Left hindlimb (tissue), 1 donor: ENCODE measurements at regions not wholly inside any gene's neighbourhood (a gene's known extent, or its start where the extent isn't known, plus 50 kb on each side); places are given as distances from the start of the nearest gene placed in this dataset.

Source experiments
- DNase-seq: peaks from one replicate; pipeline ENCODE4 v3.0.0-alpha.2; 2018

DNA sequence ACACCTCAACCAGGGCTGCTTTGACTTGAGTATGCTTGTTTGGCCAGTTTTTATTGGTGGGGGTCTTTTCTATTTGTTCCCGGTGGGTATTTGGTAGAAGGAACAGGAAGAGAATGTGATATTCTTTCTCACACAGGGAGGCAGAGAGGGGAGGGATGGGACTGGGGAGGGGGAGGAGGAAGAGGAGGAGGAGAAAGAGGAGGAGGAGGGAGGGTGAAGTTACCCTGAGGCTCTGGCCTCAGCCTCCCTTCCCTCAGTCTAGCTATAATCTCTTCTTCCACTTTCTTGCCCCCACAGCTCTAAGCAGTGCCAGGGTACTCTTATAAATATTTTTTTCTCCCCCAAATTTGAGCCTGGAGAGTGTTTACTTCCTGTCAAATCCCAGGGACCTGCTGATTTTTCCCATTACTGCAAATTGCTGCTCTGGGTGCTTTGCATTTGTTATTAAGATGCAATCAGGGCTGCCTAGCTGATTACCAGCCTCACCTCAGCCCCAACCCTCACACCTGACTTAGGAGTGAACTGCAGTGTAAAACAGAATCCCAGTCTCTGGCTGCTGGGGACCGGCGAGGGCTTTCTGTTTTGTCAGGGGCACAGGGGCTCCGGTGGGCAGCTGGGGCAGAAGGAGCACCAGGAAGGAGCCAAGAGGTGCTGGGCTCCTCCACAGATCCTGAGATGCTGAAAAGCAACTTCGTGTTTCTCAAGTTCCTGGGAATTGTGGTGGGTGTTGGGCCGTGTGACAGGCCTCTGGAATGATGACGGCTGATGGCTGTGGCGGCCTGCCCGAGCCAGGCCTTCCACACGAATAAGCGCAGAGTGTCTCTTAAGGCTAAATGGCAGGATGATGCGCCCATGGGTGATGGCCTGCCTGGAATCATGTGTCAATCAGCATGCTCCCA is 141.4 kb downstream of the CD83 start:
- DNase-seq = no peak

DNA sequence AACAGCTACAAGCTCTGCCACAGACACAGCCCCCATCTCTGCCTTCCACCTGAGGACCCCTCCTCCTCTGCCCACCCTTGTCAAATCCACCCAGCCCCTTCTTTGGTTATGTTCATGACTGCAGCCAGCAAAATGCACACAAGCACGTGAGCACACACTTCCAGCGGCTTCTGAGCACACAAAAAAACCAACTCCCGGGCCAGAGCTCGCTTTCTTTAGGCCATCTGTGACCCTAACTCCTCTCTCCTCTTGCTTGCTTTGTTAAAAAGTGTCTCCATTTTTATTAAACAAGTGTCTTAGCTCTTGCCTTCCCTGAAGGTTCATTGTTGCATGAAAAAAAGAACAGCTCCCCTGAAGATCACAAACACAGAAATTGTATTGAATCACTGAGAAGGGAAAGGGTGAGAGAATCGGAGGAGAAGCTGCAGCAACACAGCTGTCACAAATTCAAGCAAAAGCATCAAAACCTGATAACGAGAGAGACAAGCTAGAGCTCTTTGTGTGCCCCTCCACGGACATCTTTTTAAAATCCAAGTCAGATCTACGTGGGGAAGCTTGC is 142.1 kb downstream of the CD83 start:
- no peak for DNase-seq

DNA sequence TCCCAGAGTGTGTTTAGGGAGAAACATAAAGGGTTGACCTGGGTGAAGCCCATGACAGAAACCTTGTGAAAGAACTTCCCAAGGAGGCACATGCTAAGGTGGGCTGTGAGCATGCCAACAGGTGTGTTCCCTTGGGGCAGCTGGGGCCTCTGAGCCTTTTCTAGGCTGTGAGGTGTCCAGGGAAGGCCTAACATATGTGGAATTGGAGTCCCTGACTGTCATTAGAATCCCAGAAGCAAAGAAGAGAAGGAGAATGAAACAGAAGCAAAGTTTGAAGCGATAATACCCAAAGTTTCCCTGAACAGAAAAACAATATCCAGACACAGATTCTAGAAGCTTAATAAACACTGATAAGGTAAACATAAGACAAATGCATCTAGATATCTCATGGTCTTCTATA is 143.3 kb downstream of the CD83 start:
- no peak for DNase-seq

DNA sequence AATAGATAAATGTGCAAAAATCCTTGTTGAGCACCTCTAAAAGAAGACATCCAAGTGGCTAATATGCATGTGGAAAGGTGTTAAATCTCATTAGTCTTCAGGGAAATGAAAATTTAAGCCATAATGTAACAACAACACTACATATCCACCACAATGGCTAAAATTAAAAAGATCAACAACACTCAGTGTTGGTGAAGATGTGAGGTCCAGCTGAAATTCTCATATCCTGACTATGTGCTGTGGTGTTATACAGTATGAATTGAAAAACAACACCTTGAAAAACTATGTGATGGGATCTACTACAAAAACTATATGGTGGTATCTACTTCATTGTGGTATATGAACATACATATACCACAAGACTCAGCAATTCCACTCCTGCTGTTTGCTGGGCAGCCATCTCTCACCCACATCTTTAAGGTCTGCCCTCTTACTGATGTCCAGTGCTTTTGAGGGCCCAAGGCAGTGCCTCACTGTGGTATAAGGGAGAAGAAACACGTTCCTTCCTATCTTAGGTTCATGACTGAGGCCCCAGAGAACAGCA is 146.4 kb downstream of the CD83 start:
- DNase-seq = no peak

DNA sequence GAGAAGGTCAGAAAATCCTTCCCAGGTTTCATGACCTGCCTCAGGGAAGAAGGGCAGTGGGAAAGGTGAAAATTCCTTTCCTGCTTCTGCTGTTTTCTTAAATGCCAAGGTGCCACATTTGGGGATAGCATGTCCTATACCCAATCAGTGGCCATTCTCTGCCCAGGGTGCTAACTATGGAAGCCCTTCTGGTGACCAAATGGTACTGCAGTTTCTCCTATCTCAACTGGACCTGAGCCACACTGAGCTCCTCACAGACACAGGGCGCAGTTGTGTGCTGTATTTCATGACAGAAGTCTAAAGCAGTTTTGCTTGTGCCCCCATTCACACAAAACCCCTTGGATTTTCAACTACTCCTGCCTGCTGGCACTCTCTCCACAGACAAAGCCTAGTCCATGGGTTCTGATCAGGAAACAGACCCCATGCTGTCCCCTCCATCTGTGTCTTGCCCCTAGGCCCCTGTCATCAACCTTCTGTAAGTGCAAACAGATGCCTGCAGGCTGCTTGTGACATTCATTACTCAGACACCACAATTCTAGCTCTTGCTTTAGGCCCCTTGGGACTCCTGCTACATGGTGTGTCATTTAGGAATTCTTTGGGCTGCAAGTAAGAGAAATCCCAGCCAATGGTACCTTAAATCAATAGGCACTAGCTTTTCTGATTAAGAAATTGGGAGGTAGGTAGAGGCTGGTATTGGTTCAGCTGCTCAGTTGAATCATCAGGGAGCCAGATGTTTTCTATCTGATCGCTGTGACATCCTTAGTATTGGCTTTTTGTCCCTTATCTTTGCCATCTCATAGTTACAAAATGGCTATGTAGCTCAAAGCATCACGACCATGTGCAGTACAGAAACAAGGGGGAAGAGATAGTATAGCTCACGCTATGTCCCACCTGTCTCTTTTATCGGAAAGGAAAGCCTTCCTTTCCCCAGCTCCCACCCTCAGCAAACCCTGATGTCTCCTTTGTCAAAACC is 147.8 kb downstream of the CD83 start:
- DNase-seq = no peak

DNA sequence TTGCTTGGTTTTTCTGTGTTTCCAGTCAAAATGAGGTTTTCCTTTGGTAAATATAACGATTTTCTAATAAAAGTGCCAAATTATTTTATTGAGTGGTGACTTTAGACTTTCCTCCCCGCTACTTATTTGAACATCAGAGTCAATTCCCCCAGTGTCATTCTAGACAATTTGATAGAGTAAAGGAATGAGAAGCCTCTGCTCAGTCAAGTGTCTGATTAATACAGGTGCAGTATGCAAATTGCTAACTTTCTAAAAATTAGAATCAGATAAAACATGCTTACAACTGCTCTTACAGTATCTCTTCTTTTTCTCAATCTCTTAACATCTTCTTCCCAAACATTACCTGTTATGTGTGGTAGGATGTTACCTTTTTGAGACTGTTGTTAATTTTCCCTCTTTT is 148.7 kb downstream of the CD83 start:
- DNase-seq = no peak

DNA sequence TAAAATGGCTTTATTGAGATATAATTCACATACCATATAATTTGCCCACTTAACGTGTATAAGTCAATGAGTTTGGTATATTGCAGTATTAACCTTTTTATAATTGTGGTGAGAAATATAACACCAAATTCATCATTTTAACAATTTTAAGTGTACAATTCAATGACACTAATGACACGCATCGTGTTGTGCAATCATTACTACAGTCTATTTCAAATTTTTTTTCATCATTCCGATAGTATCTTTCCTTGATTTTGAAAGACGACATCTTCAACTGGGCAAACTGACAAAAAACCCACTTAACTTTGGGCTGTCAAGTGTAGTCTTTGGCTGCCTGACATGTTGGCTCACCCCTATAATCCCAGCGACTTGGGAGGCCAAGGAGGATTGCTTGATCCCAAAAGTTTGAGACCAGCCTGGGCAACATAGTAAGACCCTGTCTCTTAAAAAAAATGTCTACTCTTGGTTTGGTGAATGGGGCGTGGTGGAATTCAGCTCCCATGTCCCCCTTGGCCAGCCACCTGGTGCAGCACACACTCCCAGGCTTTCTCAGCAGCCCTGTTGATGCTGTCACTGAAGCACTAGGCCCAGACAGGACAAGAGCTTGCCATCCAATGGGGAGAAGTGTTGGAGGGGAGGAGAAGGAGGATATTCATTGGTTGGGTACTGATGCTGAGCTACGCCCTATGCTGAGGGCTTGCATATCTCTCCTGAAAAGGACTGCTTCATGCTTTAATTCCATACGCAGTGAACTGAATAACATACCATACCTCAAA is 150.5 kb downstream of the CD83 start:
- no peak for DNase-seq

DNA sequence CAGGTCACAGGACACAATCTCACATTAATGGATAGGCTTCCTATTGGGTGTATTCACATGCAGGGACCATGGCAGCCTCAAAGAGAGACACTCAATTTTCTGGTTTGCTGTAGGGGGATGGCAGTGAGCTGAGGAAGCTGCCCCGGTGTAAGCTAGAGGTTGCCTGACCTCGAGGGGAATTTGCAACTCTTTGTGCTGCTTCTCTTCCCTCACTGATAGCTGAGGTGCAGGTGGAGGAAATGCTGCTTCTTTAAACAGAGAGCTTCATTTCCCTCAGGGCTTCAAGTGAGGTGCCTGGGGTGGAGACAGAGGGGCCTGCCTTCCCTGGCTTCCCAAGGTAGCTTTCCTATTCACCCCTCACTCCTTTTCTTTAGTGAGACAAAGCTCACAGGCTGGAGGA is 151.9 kb downstream of the CD83 start:
- no peak for DNase-seq

DNA sequence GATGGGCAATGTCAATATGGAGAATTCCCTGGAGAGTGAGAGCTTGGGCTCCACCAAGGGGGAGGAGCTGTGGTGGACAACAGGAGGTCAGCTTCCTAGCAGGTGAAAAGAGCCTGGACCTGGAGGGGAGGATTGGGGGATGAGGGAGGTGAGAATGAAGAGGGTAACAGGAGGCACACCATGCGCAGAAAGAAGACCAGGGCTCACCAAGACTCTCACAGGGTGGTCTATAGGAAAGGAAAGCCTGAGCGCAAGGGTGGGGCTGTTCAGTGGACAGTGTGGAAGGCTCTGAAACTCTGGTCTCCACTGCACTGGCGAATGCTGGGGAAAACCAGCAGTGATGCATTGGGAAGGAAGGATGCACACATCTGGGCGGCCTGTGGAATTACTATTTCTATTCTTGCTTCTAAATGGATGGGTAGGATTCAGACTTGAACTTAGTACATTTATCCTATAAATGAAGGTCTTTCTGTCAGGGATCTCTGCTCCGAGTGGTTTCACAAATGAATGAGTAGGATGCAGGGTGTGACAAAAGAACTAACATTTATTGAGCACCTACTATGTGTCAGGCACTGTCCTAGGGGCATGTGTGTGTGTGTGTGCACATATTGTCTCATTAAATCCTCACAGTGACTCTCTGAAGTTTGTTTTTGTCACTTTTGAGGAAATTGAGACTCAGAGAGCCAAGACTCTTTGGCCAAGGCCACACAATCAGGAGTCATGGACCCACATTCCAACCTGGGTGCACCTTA is 152.7 kb downstream of the CD83 start:
- DNase-seq = no peak

DNA sequence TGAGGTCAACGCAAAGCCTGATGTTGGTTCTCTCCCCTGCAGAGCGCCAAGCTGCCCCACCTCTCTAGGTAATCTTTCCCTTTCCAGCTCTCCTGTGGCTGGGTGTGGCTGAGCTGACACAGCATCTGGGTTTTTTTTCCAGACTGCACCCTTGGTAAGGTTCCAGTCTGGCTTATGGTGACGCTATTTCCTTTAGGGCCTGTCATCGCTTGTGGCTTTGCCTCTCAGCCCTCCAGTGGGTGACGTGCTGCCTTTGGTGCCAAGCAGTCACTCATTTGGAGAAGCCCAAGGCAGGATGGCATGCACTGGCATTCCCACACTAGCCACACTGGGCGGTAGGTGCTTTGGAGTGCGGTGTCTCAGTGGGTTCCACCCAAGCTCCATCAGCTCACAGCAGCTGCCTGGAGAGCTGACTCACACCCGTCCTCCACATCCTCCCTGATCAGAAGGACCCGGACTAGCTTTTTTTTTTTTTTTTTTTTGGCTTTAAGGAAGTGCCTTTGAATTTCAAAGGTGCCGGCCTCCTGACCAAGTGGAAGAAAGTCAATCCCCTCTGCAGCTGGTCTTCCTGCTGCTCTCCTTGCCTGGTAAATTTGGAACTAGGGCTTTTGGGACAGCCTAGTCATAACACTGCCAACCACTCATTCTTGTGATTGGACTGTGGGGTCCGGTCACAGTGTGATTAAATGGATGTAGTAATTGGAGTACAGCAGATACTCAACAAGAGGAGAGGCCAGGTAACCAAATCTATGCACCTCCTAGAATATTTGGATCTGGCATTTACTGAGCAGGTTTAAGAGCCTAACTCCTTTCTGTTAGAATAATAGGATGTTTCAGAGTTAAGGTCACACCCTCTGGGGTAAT is 153.6 kb downstream of the CD83 start:
- DNase-seq = no peak

DNA sequence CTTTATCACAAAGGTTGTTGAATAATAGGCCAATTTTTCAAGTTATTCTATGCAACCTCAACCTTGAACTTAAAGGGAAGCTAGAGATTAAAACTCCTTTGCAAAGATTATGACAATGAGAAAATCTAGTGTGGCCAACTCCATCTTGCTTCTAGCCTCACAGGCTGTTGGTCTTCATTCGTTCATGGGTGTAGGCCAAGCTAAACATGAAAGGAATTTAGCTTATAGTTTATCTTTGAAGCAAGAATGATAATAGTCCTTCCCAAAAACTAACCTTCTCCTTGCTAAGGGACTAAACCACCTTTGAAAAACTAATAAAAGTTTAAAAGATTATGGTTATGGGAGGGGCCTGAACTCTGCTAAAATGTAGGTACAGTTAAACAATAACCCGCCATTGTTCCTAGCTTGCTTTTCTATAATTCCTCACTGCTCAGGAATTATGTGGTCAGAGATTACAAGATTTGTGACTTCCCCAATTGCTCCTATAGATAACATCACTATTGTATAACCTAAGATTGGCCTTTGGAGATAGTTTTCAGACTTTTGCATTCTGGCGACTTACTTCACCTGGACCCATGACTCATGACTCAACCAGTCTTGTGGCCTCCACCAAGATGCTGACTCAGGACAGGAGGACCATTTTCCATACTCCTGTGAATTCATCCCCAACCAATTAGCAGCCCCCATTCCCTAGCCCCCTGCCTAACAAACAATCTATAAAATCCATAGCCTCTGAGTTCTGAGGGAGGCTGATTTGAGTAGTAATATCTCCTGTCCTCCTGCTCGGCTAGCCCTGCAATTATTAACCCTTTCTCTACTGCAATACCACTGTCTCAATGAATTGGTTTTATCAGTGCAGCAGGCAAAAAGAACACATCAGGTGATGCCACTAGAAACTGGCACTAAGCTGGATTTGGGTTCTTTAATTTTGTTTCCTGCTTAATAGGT is 154.5 kb downstream of the CD83 start:
- DNase-seq = no peak

DNA sequence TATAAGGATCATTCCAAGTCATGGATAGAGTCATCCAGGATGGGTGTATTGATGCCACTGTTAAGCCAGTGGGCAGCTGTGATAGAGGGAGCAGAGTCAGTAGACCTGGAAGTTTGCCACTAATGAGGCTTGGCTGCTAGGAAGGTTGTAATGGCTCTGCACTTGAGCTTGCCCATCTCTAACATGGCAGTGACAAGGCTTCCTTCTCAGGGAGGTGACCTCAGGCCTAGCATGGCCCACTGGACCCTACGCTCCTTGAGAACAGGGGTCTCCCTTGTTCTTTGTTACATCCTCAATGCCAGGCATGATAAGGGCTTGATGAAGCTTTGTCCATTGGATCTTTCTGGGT is 155.1 kb downstream of the CD83 start:
- no peak for DNase-seq

DNA sequence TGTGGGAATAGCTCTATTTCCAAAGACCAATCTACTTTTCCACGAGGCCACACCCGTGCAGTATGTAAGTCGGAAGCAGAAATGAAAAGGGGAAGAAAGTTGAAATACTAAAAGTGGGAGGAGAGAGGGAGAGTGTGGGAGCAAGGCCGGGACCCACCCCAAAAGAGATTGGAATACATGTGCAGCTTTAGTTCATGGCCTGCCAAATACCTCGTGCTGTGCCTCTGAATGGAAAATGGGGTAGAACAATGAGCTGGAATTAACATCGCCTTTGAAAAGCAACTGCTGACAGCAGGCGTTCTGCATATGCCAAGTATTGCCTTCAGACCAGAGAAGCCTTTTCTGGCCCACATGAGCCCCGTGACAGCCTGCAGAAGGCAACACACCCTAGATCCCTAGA is 155.6 kb downstream of the CD83 start:
- no peak for DNase-seq

DNA sequence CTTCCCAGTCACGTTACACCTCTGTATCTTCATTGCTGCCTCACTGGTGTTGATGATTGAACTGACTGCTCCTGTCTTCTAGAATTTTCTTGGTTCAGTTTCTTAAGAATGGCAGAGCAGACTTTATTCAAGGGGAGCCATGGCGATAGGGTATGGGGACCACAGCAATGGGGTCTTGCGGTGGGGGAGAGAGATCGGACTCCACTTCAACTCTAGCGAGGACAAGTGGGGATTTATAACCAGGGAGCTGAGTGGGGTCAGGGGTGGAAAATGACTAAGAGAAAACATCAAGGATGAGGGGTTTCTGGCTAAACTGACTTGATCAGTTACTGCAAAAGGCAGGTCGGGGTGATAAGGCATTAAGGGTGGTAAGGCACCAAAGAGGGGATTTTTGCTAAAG is 156.4 kb downstream of the CD83 start:
- no peak for DNase-seq

DNA sequence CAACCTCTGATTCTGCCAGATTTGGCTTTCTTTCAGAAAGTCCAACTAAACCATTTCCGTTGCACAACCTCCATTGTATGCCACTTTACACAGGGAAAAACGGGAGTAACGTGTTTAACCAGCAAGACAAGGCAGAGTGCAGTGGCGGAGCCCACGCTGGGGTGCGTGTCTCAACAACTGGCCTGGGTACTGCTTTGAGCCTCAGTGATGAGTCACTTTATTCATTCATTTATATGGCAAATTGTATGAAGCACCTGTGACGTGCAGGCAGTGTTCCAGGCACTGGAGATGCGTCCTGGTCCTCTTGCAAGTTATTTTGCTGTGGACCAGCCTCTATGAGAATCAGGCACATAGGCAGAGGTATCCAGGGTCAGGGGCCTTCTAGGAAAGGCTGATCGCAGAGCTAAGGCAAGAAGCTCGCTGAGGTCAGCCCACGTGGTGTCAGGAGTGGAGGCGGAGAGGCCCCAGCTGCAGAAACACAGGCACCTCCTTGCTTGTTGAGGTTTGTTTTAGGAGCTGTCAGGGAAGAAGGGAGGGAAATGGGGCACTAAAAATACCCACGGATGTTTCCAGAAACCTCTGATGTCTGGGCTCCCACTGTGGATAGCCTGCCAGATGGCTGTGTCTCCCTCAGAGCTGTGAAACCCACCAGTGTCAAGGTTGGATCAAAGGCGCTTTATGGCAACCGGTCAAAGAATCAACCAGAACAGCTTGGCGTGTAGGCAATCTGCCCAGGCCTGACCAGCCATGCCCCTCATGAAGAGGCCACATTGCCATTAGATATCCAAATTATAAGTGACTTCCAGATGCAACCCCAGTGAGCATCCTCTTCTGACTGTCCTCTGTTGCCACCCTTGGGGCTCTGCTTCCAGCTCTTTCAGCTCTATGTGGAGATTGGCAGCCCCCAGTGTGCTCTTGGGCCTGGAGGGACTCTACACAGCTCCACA is 157.2 kb downstream of the CD83 start:
- DNase-seq = no peak

DNA sequence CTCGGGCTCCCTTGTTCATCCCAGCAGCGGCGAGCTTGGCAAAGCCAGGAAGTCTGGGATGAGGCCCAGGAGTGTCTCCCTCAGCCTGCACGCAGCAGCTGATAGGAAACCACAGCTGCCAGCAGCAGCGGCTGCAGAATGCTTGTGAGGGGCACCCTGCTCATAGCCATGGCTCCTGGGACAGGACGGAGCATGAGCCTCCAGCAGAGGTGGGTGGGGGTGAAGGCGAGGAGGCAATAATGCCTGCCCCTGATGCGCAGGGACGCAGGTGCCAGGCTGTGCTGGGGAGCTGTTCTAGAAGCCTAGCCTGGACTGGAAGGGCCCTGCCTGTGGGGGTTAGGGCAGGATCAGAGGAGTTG is 157.9 kb downstream of the CD83 start:
- peak; percentile 55 for DNase-seq

DNA sequence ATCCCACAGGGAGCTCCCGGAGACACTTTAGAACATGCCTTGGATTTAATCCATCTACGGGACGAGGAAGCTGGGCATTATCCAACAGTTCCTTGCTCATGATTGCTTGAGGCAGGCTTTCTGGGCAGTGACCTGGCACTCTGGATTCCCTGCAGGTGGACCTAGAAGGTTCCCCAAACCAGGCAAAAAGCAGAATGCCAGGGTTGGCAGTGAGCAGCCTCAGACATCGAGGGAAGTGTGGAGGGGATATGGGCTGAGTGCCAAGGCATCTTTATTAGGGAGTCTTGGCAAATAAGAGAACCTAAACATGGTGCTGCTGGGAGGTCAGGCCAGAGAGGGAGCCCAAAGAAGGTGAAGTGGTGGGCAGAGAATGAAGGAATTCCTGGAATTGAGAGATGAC is 158.5 kb downstream of the CD83 start:
- no peak for DNase-seq

DNA sequence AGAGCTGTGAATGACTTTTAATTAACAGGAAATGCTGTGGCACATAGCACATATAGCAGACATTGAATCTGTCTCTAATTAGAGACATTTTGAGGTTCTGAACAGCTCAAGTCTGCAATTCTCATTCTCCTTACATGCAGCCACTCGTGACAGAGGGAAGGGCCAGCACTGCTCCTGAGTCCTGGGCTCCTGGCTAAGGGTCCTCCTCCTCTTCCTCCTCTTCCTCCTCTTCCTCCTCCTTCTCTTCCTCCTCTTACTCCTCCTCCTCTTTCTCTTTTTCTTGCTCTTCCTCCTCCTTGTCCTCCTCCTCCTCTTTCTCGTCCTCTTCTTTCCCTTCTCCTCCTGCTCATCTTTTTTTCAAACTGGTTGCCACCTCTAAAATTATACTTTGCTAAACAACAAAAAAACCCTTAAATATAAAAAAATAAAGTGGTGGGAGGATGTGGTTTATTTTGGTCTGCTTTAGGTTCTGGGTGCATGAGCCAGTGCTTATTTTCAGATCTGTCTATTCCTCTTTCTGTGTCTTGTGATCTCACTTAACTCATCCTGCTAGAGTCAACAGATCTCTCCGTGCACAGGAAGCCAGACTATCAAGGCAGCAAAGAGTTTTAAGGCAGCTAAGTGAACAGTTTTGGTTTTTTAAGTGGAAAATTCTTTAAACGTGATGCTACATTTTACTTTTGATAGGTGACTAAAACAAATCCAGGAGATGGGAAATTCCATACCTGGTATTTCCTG is 159.3 kb downstream of the CD83 start:
- DNase-seq = no peak
